ENCODE measurements at regions not wholly inside any gene's neighbourhood (a gene's known extent, or its start where the extent isn't known, plus 50 kb on each side); places are given as distances from the start of the nearest gene placed in this dataset.

- TF ChIP-seq, protein P1, sequence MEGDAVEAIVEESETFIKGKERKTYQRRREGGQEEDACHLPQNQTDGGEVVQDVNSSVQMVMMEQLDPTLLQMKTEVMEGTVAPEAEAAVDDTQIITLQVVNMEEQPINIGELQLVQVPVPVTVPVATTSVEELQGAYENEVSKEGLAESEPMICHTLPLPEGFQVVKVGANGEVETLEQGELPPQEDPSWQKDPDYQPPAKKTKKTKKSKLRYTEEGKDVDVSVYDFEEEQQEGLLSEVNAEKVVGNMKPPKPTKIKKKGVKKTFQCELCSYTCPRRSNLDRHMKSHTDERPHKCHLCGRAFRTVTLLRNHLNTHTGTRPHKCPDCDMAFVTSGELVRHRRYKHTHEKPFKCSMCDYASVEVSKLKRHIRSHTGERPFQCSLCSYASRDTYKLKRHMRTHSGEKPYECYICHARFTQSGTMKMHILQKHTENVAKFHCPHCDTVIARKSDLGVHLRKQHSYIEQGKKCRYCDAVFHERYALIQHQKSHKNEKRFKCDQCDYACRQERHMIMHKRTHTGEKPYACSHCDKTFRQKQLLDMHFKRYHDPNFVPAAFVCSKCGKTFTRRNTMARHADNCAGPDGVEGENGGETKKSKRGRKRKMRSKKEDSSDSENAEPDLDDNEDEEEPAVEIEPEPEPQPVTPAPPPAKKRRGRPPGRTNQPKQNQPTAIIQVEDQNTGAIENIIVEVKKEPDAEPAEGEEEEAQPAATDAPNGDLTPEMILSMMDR (IDR thresholded peaks at IDR 0.05) = no peak
- TF ChIP-seq EZH2phosphoT487 (IDR thresholded peaks at IDR 0.05) = no peak
Observed at GRCh38 chr9:19683715-19684114, 105.1 kb downstream of the SLC24A2 start.
